ENCODE measurements at regions not wholly inside any gene's neighbourhood (a gene's known extent, or its start where the extent isn't known, plus 50 kb on each side); places are given as distances from the start of the nearest gene placed in this dataset.

GRCh38 chr16:5875416-5875815 is 777.8 kb upstream of the EEF2KMT start:
- no peaks in the 10 kb centered on the region for H3K36me3 ChIP-seq (ENCODE audit: low read depth, low read length)
- CTCF ChIA-PET = no interaction called here
- peak; percentile 4 for DNase-seq
- H3K9me3 ChIP-seq (ENCODE audit: low read length) = no peaks in the 10 kb centered on the region
- no peak overlapping the region for H2AFZ ChIP-seq (ENCODE audit: low read length)
- no peak for TF ChIP-seq EZH2 (IDR thresholded peaks at IDR 0.05; ENCODE audit: low read length, unreplicated experiment)
- no peak overlapping the region for H3K9ac ChIP-seq (ENCODE audit: low read length)
- no peak overlapping the region for H3K4me2 ChIP-seq (ENCODE audit: low read length)
- no TSS peak for BruUV-seq (replicated peaks)
- H3K79me2 ChIP-seq (ENCODE audit: low read length) = no peaks in the 10 kb centered on the region
- H3K4me1 ChIP-seq (ENCODE audit: insufficient read depth, low read length) = no peaks in the 10 kb centered on the region
- POLR2A ChIA-PET (ENCODE audit: unreplicated experiment) = no interaction called here
- H4K20me1 ChIP-seq (ENCODE audit: low read length) = no peaks in the 10 kb centered on the region
- H3F3A ChIP-seq (ENCODE audit: low read length, unreplicated experiment) = no peaks in the 10 kb centered on the region
- H3K9me2 ChIP-seq (replicated peaks; ENCODE audit: low read length) = no peaks in the 10 kb centered on the region
- no peak overlapping the region for H3K4me3 ChIP-seq (ENCODE audit: low read length)
- no peak for ATAC-seq
- no peak overlapping the region for H3K27ac ChIP-seq (ENCODE audit: low read length)
- no peaks in the 10 kb centered on the region for H3K27me3 ChIP-seq (ENCODE audit: low read length)
- intact Hi-C loops (cut with micrococcal nuclease) = no loop called here

- Histone ChIP-seq H3K27ac (ENCODE audit: low read length) (no peak overlapping the region), H2AFZ (ENCODE audit: low read length) (no peak overlapping the region), H3K9me3 (ENCODE audit: low read length) (no peaks in the 10 kb centered on the region), H4K20me1 (ENCODE audit: low read length) (no peaks in the 10 kb centered on the region), H3K9ac (ENCODE audit: low read length) (no peak overlapping the region), H3K79me2 (ENCODE audit: low read length) (no peaks in the 10 kb centered on the region), H3K4me3 (ENCODE audit: low read length) (no peak overlapping the region), H3K4me2 (ENCODE audit: low read length) (no peak overlapping the region), H3K36me3 (ENCODE audit: low read depth, low read length) (no peaks in the 10 kb centered on the region), H3K27me3 (ENCODE audit: low read length) (no peaks in the 10 kb centered on the region), H3F3A (ENCODE audit: low read length, unreplicated experiment) (no peaks in the 10 kb centered on the region), H3K4me1 (ENCODE audit: insufficient read depth, low read length) (no peaks in the 10 kb centered on the region), H3K9me2 (replicated peaks; ENCODE audit: low read length) (no peaks in the 10 kb centered on the region)
- POLR2A ChIA-PET (ENCODE audit: unreplicated experiment) = no interaction called here
- intact Hi-C loops (cut with micrococcal nuclease) = no loop called here
- no peak for ATAC-seq
- no peak for DNase-seq
- BruUV-seq (replicated peaks) = no TSS peak
- CTCF ChIA-PET = no interaction called here
- TF ChIP-seq EZH2 (IDR thresholded peaks at IDR 0.05; ENCODE audit: low read length, unreplicated experiment) (no peak), CTCF (conservative IDR thresholded peaks at IDR 0.05; ENCODE audit: low read depth, low read length) (no peak), EZH2phosphoT487 (IDR thresholded peaks at IDR 0.05; ENCODE audit: borderline replicate concordance, low read length) (no peak)
Observed at GRCh38 chr16:5874899-5875298, 777.3 kb upstream of the EEF2KMT start.

GRCh38 chr16:5873221-5873620 is 775.6 kb upstream of the EEF2KMT start:
- POLR2A ChIA-PET (ENCODE audit: unreplicated experiment) = no interaction called here

More at GRCh38 chr16:5873221-5873620, 775.6 kb upstream of the EEF2KMT start:
- Histone ChIP-seq H3K36me3 (ENCODE audit: low read depth, low read length) (no peaks in the 10 kb centered on the region), H3K9me2 (replicated peaks; ENCODE audit: low read length) (no peaks in the 10 kb centered on the region), H3F3A (ENCODE audit: low read length, unreplicated experiment) (no peaks in the 10 kb centered on the region), H3K27me3 (ENCODE audit: low read length) (no peaks in the 10 kb centered on the region), H4K20me1 (ENCODE audit: low read length) (no peaks in the 10 kb centered on the region), H3K27ac (ENCODE audit: low read length) (no peak overlapping the region), H2AFZ (ENCODE audit: low read length) (no peak overlapping the region), H3K79me2 (ENCODE audit: low read length) (no peaks in the 10 kb centered on the region), H3K4me2 (ENCODE audit: low read length) (no peak overlapping the region), H3K4me3 (ENCODE audit: low read length) (no peak overlapping the region), H3K9ac (ENCODE audit: low read length) (no peak overlapping the region), H3K4me1 (ENCODE audit: insufficient read depth, low read length) (no peaks in the 10 kb centered on the region), H3K9me3 (ENCODE audit: low read length) (no peaks in the 10 kb centered on the region)
- TF ChIP-seq EZH2phosphoT487 (IDR thresholded peaks at IDR 0.05; ENCODE audit: borderline replicate concordance, low read length) (no peak), CTCF (conservative IDR thresholded peaks at IDR 0.05; ENCODE audit: low read depth, low read length) (no peak)
- BruUV-seq (replicated peaks) = no TSS peak
- CTCF ChIA-PET = no interaction called here
- DNase-seq (no peak), ATAC-seq (no peak)
- intact Hi-C loops (cut with micrococcal nuclease) = no loop called here
